ENCODE measurements at regions not wholly inside any gene's neighbourhood (a gene's known extent, or its start where the extent isn't known, plus 50 kb on each side); places are given as distances from the start of the nearest gene placed in this dataset.

- no peak for TF ChIP-seq EZH2 (IDR thresholded peaks at IDR 0.05; ENCODE audit: borderline replicate concordance, insufficient read depth, low read depth, low read length, poor library complexity, severe bottlenecking)
- TF ChIP-seq, protein P1, sequence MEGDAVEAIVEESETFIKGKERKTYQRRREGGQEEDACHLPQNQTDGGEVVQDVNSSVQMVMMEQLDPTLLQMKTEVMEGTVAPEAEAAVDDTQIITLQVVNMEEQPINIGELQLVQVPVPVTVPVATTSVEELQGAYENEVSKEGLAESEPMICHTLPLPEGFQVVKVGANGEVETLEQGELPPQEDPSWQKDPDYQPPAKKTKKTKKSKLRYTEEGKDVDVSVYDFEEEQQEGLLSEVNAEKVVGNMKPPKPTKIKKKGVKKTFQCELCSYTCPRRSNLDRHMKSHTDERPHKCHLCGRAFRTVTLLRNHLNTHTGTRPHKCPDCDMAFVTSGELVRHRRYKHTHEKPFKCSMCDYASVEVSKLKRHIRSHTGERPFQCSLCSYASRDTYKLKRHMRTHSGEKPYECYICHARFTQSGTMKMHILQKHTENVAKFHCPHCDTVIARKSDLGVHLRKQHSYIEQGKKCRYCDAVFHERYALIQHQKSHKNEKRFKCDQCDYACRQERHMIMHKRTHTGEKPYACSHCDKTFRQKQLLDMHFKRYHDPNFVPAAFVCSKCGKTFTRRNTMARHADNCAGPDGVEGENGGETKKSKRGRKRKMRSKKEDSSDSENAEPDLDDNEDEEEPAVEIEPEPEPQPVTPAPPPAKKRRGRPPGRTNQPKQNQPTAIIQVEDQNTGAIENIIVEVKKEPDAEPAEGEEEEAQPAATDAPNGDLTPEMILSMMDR (IDR thresholded peaks at IDR 0.05), result no peak
- CTCF ChIA-PET, result no interaction called here
- no peak overlapping the region for H2AFZ ChIP-seq (ENCODE audit: insufficient read depth, low read depth, low read length, poor library complexity, severe bottlenecking)
- no peaks in the 10 kb centered on the region for H3K9me3 ChIP-seq (ENCODE audit: control extremely low read depth in 1 of 3, control insufficient read depth in 2 of 3, insufficient read depth in 1 of 3, low read length in 2 of 3)
- Mint-ChIP-seq H3K27me3 (no peaks in the 10 kb centered on the region), H3K27ac (no peak overlapping the region), H3K4me1 (no peaks in the 10 kb centered on the region), H3K9me3 (ENCODE audit: insufficient read depth) (no peaks in the 10 kb centered on the region), H3K4me3 (no peak overlapping the region)
- H3K27ac ChIP-seq (ENCODE audit: low read length in 2 of 2), result no peak overlapping the region
- intact Hi-C loops (cut with micrococcal nuclease), result no loop called here
- H3K4me1 ChIP-seq (ENCODE audit: control insufficient read depth in 2 of 2, insufficient read depth in 2 of 2, low read length in 2 of 2), result no peaks in the 10 kb centered on the region
- POLR2A ChIA-PET, result no interaction called here
- no peaks in the 10 kb centered on the region for H3K79me2 ChIP-seq (ENCODE audit: control insufficient read depth, insufficient read depth, low read length)
- H3K9ac ChIP-seq (ENCODE audit: low read length), result no peak overlapping the region
- H3K4me3 ChIP-seq (ENCODE audit: control extremely low read depth in 1 of 5, extremely low read depth in 1 of 5, insufficient read depth in 1 of 5, low read depth in 2 of 5, low read length in 4 of 5), result no peak overlapping the region
- DNase-seq (no peak), ATAC-seq (ENCODE audit: low read depth) (no peak)
- H3K4me2 ChIP-seq (replicated peaks; ENCODE audit: low read depth, low read length, poor library complexity, severe bottlenecking), result no peak overlapping the region
- WGBS (ENCODE audit: insufficient coverage), result 100% methylated on average over 1 of the region's 3 CpGs
- no peaks in the 10 kb centered on the region for H3K27me3 ChIP-seq (replicated peaks in 1 of 4; ENCODE audit: control extremely low read depth in 1 of 4, control insufficient read depth in 3 of 4, insufficient read depth in 4 of 4, low read length in 3 of 4)
- no peaks in the 10 kb centered on the region for H3K36me3 ChIP-seq (replicated peaks in 1 of 2; ENCODE audit: control extremely low read depth in 1 of 2, control insufficient read depth in 1 of 2, extremely low read depth in 1 of 2, insufficient read depth in 2 of 2, low read length in 1 of 2)
- H4K20me1 ChIP-seq (ENCODE audit: control insufficient read depth, insufficient read depth, low read length, poor library complexity, severe bottlenecking), result no peaks in the 10 kb centered on the region
Observed at GRCh38 chr2:152879275-152879674, 160.9 kb downstream of the ARL6IP6 start.

- H3K27ac ChIP-seq (ENCODE audit: low read length in 2 of 2), result no peak overlapping the region
- no peak overlapping the region for H3K4me3 ChIP-seq (ENCODE audit: control extremely low read depth in 1 of 5, extremely low read depth in 1 of 5, insufficient read depth in 1 of 5, low read depth in 2 of 5, low read length in 4 of 5)
- no peaks in the 10 kb centered on the region for H3K4me1 ChIP-seq (ENCODE audit: control insufficient read depth in 2 of 2, insufficient read depth in 2 of 2, low read length in 2 of 2)
- 86% methylated on average over 3 of the region's 6 CpGs for WGBS (ENCODE audit: insufficient coverage)
- TF ChIP-seq, protein P1 (IDR thresholded peaks at IDR 0.05), result no peak
- no peak for TF ChIP-seq EZH2 (IDR thresholded peaks at IDR 0.05; ENCODE audit: borderline replicate concordance, insufficient read depth, low read depth, low read length, poor library complexity, severe bottlenecking)
- no peak overlapping the region for H3K9ac ChIP-seq (ENCODE audit: low read length)
- no peaks in the 10 kb centered on the region for H4K20me1 ChIP-seq (ENCODE audit: control insufficient read depth, insufficient read depth, low read length, poor library complexity, severe bottlenecking)
- H3K27me3 Mint-ChIP-seq, result no peaks in the 10 kb centered on the region
- H3K9me3 Mint-ChIP-seq (ENCODE audit: insufficient read depth), result no peaks in the 10 kb centered on the region
- no peak overlapping the region for H3K4me2 ChIP-seq (replicated peaks; ENCODE audit: low read depth, low read length, poor library complexity, severe bottlenecking)
- intact Hi-C loops (cut with micrococcal nuclease), result no loop called here
- H3K4me3 Mint-ChIP-seq, result no peak overlapping the region
- ChIA-PET CTCF (no interaction called here), POLR2A (no interaction called here)
- no peaks in the 10 kb centered on the region for H3K79me2 ChIP-seq (ENCODE audit: control insufficient read depth, insufficient read depth, low read length)
- H3K27me3 ChIP-seq (replicated peaks in 1 of 4; ENCODE audit: control extremely low read depth in 1 of 4, control insufficient read depth in 3 of 4, insufficient read depth in 4 of 4, low read length in 3 of 4), result no peaks in the 10 kb centered on the region
- H2AFZ ChIP-seq (ENCODE audit: insufficient read depth, low read depth, low read length, poor library complexity, severe bottlenecking), result no peak overlapping the region
- ATAC-seq (ENCODE audit: low read depth) (no peak), DNase-seq (no peak)
- no peaks in the 10 kb centered on the region for H3K9me3 ChIP-seq (ENCODE audit: control extremely low read depth in 1 of 3, control insufficient read depth in 2 of 3, insufficient read depth in 1 of 3, low read length in 2 of 3)
- no peaks in the 10 kb centered on the region for H3K4me1 Mint-ChIP-seq
- H3K36me3 ChIP-seq (replicated peaks in 1 of 2; ENCODE audit: control extremely low read depth in 1 of 2, control insufficient read depth in 1 of 2, extremely low read depth in 1 of 2, insufficient read depth in 2 of 2, low read length in 1 of 2), result no peaks in the 10 kb centered on the region
- no peak overlapping the region for H3K27ac Mint-ChIP-seq
Observed at GRCh38 chr2:152875701-152876695, 157.6 kb downstream of the ARL6IP6 start.
